Daoy (cell line): ENCODE measurements at regions not wholly inside any gene's neighbourhood (a gene's known extent, or its start where the extent isn't known, plus 50 kb on each side); places are given as distances from the start of the nearest gene placed in this dataset.

ENCODE experiments used
- DNase-seq: peaks from one replicate; pipeline ENCODE4 v3.0.0-alpha.2; 2015; ENCODE audit warnings: low read depth

GRCh38 chr2:217246108-217246507 is 386.2 kb upstream of the TNP1 start:
- no peak for DNase-seq

DNA sequence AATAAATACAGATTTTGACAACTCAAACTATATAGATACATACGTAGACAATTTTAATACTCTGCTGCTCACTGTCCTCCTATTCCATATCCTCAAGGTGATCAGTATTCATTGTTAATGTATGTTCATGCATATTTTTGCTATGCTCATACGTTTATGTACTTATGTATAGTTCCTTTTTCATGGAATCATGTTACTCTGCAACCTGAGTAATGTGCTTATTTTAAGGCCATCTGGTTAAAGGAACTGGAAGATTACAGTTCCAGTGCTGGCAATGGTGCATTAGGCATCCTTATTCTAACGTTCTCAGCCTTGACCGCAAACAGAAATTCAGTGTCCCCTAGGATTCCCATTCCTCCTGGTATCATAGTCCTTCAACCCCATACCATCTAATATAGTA is 385.0 kb upstream of the TNP1 start:
- DNase-seq: no peak

GRCh38 chr2:217242947-217243346 is 383.1 kb upstream of the TNP1 start:
- DNase-seq: no peak

- DNase-seq: no peak
Measured at GRCh38 chr2:217231724-217232123, 371.9 kb upstream of the TNP1 start.

DNA sequence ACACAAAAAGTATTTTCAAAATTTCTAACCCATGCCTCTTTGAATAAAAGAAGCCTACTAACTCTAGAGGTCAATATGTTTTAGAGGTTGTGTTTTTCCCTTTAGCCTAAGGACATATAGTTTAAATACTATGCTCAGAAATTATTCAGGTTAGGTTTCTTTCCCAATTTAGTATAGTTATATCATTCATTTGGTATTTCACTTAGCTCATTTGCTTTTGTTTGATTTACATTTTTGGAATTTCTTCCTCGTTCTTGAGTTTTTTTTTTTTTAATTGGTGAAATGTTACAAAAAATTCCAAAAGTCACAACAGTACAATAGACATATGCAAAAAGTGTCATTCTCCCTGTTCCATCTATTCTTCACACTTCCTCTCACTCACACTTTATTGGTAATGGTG is 371.3 kb upstream of the TNP1 start:
- DNase-seq: no peak

GRCh38 chr2:217228732-217229131 is 368.9 kb upstream of the TNP1 start:
- DNase-seq: no peak

- no peak for DNase-seq
Measured at GRCh38 chr2:217227794-217228193, 367.9 kb upstream of the TNP1 start.

DNA sequence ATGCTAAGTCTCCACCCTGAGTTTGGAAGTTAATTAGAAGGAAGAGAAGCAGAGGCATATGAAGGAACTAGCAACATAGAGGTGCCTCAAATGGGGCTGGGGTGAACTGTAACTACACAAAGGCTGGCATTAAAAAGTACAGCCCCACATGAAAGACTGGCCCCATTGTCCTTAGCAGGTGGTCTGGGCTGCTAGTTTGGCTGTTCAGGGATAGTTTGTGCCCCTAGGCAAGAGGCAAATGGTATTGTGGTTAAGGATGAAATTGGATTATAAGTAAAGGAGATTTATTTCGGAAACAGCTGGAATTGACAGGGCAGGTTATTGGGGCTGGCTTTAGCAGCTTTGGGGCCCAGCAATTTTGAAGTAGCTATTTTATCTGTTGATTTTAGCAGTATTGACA is 365.7 kb upstream of the TNP1 start:
- DNase-seq: no peak

- DNase-seq: peak; percentile 80
Measured at GRCh38 chr2:217223222-217223930, 363.5 kb upstream of the TNP1 start.

DNA sequence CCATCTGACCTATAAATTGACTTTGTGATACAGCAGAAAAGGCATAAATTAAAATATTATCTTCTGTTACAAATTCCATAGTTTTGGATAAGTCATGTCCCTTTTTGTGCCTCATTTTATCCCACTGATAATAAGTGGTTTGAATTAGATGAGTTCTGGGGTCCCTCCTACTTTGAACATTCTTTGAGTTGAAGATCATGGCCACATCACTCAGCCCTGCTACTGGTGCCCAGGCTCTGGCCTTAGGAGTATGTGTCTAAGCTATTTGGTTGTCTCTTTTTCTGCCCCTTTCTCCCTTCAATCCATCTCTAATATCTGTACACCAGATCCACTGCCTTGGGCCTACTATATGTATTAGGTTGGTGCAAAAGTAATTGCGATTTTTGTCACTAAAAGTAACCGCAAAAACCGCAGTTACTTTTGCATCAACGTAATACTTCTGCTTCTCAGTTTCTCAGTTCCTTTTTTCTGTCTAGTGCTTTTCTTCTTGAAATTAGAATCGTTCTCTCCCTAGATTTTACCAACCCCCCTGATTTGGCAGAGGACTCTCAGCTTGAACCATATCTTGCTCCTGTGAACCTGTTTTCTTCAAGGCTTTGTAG is 362.5 kb upstream of the TNP1 start:
- DNase-seq: no peak

DNA sequence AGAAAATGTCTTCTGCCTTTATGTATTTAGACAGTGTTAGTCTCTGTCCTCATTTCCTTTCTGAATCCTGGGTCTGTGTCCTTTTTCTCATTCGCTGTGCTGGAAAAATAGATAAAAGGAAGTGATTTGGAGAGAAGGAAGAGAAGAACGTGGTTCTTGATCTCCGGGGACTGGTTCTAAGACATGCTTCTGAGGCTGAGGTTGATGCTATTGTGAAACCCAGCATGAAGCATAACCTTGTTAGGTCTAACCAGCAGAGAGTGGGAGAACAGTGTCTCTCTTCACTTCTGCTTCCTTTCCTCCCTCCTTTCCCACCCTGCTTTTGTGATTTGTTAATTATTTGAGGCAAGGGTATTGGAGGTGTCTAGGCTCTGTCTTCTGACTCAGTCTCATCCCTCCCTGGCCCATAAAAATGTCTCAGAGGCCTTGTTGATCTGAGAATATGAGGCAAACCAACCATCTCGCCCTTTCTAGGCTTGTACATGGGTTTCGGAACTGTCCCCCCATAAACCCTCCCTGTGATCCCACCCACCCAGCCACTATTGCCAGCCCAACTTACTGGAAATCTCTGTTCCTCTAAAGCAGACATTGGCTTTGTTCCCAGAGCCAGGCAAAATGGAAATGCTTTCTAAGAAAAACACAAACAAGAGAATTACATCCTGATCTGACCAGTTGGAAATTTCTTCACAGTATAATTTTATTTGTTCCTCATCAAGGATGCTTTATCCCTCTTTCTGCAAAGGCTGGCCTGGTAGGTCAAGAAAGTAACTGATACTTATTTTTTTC is 360.6 kb upstream of the TNP1 start:
- DNase-seq: no peak

- no peak for DNase-seq
Measured at GRCh38 chr2:217219164-217219520, 359.3 kb upstream of the TNP1 start.

GRCh38 chr2:217218269-217219163 is 358.7 kb upstream of the TNP1 start:
- DNase-seq: peak; percentile 52

DNA sequence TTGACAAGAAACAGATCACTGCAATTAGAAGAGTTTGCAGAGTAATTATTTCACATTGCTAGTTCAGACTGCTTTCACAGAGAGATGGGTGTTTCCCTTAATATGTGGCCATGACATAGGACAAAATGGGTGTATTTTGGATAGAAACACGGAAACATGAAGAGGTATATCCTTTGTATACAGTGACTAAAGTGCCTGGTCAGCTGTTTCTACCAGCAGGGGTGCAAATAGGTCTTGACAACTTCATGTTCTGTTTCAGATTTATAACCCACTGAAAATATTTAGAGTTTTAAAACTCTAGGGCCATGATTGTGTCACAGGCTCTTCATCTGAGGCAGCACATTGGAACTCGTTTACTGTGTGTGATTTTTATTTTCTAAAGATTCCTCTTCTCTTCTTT is 357.1 kb upstream of the TNP1 start:
- no peak for DNase-seq

DNA sequence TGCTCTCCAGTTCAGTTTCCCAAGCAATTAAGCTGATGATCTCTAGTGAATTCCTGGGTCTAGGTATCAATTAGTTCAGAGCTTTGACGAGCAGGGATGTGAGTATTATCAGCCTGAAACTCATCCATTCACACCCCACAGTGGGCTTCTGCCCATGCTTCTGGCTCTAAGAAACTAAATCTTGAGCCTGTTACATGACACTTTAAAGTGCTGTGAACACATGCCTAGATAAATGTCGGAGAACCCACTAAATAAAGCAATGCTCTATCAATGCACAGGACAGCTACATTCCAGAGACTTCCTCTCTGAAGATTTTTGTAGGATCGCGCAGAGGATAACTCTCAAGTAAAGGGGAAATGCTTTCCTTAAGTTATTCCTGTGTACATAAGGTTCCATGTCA is 356.5 kb upstream of the TNP1 start:
- no peak for DNase-seq

- no peak for DNase-seq
Measured at GRCh38 chr2:217215877-217216276, 356.0 kb upstream of the TNP1 start.

DNA sequence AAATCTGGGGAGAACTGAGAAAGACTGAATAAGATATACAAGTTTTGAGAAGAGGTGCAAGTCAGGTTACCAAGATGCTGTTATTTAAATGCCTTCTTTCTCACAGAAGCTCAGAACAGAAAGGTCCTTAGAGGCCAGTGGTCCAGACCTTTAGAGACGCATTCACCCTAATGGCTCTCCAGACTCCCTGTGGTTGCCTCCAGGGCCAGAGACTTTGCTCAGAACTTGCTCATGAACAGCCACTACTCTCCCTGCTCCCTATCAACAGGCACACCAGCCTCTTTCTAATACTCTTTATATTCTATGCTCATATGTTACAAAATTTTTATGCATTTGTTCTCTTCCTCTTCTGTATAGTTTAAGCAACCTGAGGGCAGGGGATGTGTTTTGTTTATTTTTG is 349.0 kb upstream of the TNP1 start:
- no peak for DNase-seq

GRCh38 chr2:217207699-217208010 is 347.8 kb upstream of the TNP1 start:
- no peak for DNase-seq

DNA sequence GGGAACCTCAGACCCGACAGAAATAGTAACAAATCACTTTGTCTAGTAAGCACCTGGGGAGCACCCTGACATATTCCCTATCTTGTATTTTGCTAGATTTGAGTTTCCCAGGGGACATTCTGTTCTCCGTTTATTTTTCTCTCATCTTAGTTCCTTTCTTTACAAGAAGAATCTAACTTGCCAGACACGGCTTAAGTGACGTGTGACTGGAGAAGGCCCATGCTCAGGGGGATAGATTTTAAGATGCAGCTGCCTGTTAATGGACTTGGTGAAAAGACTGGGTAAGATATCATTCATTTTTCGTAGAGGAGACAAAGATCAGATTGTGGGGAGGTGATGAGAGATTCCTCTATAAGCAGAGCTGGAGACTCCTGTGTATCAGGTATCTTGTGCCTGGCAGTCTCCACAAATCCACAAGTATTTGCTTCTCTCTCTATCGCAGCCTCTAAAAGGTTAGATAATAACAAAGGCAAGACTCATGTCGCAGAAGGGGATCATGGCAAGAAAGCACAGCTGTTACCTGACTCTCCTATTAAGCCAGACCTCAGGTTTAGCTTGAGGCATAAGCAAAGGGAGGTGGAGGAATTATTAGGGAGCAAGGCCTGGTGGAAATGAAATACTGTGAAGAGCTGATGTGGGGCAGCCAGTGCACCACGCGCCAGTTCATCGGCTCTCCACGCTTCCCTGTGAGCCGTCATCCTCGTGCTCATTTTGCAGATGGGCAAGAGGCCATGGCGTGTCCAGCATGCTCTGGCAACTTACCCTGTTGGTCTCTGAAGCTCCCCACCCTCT is 347.2 kb upstream of the TNP1 start:
- no peak for DNase-seq

GRCh38 chr2:217206016-217206725 is 346.3 kb upstream of the TNP1 start:
- DNase-seq: no peak

DNA sequence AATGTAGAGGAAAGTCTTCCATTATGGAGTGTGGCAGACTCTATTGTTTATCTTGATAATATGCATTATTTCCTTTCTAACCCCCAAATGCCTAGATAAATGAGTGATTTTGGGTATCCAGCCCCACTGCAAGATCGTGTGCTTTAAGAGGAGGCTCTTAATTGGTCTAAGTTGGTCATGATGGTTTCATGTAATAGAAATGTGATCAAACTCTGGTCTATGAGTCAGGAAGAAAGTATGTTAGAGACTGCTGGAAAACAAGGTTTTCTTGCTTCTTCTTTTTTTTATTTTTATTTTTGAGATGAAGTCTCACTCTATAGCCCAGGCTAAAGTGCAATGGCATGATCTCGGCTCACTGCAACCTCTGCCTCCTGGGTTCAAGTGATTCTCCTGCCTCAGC is 344.5 kb upstream of the TNP1 start:
- DNase-seq: no peak
